GM19395 (cell line): ENCODE measurements at regions not wholly inside any gene's neighbourhood (a gene's known extent, or its start where the extent isn't known, plus 50 kb on each side); places are given as distances from the start of the nearest gene placed in this dataset.
"Not testable (repeated sequence)": the region's sequence is repeated elsewhere in the genome, so short reads cannot be mapped to it uniquely, and the experiment has no call there.

Source experiments
- ATAC-seq: cut with Tn5 transposase; IDR thresholded peaks from one replicate; pipeline ENCODE4 v1.9.1; 2021; ENCODE audit warnings: mild to moderate bottlenecking, moderate library complexity; ENCODE audit not compliant: unreplicated experiment

DNA sequence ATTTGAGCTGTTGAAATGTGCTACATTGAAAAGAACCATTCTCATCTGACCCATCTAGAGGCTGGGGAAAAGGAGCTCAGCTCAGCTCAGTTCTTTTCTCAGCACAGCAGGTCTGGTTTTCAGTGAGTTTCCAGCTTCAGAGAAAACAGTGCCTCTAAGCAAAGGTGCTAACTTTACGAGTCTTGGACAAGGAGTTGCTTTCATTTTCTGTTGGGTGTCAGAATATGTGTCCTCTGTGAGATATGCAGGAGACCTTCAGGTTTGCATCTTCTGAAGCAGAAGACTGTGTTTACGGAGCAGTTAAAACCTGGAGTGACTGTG is 321.3 kb upstream of the USP24 start:
- no peak for ATAC-seq

DNA sequence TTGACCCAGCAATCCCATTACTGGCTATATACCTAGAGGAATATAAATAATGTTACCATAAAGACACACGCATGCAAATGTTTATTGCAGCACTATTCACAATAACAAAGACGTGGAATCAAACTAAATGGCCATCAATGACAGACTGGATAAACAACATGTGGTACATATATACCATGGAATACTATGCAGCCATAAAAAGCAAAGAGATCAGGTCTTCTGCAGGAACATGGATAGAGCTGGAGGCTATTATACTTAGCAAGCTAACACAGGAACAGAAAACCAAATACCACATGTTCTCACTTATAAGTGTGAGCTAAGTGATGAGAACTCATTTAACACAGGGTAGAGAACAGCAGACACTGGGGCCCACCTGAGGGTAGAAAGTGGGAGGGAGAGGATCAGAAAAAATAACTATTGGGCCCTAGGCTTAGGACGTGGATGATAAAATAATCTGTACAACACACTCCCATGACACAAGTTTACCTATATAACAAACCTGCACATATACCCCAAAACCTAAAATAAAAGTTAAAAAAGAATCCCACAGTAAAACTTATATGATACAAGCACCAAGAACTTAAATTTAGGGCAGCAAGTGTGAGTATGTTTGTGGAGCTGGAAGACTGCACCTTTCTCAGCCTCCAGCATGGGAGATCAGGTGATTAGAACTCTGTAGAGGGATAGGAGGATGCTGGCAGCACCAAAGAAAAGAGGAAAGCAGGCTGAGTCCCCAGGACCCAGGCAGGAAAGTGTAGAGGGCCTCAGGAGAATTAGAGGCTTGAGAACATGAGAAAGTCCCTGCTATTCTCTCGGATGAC is 320.8 kb upstream of the USP24 start:
- no peak for ATAC-seq

DNA sequence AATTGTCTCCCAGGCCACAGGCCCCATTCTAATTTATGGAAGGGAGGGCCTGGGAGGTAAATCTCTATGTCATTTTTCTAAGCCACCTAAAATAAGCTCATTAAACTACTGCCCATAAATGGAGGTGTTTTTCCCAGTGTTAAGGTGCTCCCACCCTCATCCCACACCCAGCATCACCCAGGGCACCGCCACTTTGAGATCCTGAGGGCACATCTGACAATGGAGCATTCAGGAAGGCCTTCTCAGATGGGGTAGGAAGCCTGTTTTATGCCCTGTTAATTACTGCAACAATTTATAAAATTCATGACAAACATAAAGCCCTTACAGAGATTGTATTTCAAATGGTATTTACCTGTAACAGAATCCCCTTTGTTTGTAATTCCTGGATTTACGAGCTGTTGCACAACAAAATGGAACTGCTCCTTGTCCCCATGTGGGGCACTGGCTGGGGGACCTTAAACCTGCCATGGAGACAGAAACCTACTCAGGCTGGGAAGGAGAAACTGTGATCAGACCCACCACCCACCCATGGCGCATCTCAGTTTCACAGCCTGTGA is 319.5 kb upstream of the USP24 start:
- no peak for ATAC-seq

DNA sequence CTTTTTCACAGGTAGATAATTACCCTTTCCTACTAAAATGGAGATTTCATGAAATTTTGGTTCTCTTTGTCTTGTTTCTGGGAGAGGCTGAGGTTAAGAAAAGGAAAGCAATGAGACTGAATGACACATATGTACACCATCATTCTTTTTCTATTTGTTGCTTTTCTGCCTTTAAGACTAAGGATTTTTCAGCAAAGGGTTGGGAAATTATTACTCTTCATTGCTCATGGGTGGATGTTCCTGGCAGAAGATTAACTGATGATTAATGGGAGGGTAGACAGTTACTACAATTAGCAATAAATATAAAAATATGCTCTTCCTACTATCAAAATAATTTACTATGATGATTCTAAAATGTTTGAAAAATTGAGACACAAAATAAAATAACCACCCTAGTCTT is 316.5 kb upstream of the USP24 start:
- ATAC-seq = no peak

DNA sequence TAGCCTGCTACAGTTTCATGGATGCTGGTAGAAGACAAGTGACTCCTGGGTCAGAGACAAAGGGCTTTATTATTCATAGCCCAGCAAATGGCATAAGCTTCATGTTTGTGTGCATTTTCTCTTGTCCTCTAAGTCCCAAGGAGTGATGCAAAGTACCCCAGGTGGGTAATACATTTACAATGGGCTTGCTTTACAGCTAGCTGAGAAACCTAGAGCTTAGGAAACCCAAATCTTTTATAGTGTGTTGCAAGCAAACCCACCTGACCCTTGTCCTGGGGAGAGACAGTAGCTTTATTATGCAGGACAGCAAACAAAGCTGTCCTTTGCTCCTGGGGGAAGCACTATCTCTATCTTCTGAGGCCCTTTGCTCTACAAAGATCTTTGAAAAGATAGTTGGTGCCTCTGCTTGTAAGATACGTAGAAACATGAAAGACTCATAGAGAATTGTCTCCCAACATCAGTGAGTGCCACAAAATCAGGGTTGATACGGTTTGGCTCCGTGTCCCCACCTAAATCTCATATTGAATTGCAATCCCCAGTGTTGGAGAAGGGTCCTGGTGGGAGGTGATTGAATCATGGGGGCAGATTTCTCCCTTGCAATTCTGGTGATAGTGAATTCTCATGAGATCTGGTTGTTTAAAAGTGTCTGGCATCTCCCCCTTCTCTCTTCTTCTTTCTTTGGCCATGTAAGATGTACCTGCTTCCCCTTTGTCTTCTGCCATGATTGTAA is 315.8 kb upstream of the USP24 start:
- ATAC-seq = no peak

DNA sequence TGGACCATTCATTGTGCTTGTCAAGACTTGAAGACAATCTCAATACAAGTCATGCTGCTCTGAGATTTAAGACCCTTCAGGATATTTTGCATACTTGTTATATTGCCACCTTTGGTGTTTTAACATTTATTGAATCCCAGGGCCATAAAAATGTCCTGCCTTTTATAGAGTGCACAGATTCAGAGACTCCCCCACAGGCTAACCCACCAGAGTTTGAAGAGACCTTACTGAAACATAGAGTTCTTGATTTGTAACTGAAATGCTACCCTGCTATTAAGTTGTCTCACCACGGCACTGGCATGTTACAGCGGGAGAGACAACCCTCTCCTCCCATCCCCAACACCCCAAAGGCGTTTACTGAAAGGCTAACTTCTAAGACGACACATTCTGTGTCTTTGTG is 313.9 kb upstream of the USP24 start:
- ATAC-seq = no peak

DNA sequence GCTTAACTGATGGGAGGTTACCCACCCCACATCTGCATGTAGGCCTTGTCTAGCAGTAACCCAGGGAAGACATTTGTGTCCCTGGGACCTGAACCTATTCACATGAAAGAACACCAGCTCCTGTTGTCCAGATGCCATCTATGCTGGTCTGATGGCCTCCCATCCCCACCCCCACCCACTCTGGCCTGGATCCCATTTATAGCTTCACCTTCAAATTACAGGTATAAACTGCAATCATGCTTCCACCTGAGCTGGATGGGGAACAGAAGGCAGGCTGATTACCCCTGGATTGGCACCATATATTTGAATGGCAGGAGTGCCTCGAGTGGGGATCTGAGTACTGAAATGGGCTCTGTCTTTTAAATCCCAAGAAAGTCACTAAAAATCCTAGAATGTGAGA is 312.7 kb upstream of the USP24 start:
- ATAC-seq = no peak

DNA sequence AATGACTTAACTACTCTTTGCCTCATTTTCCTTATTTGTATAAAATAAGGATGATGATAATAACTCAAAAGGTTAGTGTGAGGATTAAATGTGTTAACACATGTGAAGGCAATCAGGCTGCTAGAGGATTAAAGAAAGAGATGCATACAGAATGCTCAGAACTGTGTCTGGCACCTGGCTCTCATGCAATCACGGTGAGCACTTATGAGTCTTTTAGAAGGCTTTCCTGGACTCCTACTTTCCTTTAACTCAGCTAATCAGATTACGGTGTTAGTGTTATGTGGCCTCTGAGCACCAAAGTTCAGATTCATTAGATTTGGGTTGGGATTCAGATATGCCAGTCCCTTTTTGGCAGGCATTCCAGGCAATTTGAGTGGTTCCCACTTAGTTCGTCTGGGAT is 311.6 kb upstream of the USP24 start:
- ATAC-seq = no peak

DNA sequence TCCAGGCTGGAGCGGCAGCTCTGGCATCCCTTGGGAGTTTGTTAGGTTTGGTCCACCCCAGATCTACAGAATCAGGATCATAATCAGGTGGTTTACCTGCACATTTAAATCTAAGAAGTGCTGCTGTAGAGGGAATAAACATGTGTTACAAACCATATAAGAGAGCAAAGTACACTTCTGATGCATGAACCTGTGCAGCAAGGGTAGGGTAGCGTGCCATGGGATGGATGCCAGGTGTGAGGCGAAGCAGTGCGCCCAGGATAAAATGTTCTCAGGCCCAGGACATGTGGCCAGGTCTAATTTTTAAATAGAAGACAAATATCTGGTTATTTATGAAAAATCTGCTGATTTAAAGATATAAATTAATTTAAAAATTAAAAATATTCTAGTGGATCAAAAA is 308.8 kb upstream of the USP24 start:
- no peak for ATAC-seq

DNA sequence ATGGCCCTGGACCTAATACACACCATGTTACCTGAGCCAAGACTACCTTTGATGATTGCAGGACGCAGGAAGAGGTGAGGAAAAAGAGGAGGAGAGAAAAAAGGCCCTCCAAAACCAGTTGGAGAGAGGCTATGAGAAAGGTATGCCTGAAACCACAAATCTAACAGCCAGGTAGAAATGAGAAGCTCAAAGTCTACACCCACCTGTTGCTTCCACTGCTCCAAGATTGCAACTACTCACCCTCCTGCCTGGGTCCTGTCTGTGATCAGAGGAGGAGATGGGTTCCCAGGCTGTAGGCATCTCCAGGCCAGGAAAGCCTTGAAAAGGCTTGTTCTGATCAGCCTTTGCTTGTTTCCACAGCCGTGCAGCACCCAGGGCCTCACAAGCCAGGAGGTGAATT is 307.8 kb upstream of the USP24 start:
- ATAC-seq = no peak

DNA sequence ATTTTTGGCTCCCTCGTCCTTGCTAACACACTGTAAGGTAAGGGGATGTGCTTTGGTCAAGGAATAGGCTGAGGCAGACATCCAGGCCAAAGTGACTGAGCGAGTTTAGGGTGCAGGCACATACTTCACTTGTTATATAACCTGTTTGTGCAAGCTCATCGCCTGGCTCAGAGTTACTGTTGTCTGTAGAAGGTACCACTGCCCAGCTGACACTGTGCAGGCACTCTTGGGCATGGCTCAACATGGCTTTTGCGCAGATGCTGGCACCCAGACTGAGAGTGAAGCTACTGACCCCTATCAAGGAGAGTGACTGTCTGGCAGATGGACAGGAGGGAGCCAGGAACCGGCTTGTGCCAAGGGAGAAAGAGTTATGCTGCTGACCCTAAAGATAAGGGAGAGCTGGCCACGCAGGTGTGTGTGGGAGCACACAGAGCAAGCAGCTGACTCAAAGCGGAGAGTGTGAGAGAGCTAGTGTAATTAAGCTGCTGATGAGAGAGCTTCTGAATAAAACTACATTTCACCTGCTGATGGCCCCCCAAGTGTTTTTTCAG is 307.3 kb upstream of the USP24 start:
- no peak for ATAC-seq

DNA sequence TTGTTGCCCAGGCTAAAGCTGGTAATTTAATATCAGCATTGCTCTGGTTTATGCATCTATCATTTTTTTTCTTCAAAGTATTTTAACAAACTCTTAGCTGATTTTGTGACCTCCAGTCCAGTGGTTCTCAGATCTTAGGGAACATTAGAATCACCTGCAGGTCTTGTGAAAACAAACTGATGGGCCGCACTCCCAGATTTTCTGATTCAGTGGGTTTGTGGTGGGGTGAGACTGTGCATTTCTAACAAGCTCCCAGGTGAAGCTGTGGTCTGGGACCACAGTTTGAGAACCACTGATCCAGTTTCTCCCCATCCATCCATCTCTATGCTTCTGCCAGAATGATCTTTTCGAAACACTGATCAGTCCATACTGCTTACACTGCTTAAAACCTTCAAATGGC is 305.7 kb upstream of the USP24 start:
- no peak for ATAC-seq

DNA sequence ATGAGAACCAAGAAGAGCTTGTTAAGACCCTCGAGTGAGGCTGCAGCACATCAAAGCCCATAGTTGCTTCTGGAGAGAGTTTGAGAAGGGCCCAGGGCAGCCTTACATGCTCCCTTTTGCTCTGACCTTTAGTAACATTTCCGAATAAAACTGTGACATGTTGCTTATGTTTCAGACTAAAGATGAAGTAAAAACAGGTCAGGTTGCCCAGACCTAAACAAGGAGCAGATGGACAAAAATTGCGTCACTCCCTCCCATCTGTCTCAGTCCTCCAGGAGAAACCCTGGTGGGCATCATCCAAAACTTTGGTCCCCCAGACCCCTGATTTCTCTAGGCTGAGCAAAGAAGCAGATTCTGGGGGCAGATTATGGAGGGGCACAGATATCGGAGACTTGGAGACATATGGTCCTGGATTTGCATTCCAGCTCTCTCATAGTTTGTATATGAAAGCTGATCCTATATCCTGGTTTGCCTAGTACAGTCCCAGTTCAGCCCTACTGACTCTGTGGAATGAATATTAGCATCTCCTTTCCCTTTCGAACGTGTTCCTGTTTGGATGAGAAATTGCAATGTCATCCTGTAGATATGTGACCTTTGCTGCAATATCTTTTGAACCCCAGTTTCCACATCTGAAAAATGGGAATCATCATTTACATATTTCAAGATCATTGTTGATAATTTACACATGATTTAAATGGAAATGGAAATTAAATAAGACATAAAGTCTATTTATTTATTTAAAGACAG is 304.9 kb upstream of the USP24 start:
- no peak for ATAC-seq

DNA sequence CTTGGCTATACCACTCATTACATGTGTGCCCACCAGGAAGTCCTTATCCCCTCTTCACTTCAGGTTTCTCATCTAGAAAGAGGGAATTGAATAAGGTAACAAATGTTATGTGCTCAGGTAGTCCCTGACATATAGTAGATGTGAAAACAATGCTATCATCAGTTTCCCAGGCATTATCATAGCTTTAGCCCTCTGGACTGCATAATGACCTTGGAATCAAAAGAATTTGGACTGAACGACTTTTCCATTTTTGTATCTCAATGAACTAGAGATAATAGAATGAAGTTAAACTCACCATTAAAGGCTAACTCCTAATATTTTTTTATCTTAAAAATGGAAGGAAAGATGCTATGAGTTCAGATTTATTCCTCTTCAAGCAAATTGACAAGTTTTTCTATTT is 304.1 kb upstream of the USP24 start:
- ATAC-seq = no peak

DNA sequence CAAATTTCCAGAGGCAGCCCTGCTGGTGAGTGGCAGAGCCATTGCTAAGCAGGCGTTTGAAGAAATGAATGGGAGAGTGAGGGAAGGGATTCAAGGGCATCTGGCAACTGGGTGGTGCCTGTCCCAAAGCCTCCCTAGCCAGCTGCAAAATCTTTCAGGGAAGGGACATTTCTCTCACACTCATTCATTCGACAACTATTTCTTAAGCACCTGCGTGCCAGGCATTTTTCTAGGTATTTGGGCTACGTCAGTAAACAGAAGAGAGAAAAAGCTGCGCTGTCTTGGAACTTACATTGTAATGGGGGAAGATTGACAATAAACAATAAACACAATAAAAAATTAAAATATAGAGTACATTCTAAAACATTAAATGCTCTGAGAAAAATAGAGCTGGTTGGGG is 301.9 kb upstream of the USP24 start:
- no peak for ATAC-seq

DNA sequence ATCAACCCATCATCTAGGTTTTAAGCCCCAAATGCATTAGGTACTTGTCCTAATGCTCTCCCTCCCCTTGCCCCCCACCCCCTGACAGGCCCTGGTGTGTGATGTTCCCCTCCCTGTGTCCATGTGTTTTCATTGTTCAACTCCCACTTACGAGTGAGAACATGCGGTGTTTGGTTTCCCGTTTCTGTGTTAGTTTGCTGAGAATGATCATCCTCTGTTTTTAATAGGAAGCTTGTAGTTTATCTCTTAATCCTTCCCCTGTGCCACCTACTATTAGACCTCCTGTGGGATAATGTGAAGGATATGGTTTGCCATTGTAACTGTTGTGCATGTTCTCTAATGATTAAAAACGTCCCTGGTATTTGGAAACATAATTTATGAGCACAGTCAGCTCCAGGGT is 299.4 kb upstream of the USP24 start:
- not testable (repeated sequence) for ATAC-seq

DNA sequence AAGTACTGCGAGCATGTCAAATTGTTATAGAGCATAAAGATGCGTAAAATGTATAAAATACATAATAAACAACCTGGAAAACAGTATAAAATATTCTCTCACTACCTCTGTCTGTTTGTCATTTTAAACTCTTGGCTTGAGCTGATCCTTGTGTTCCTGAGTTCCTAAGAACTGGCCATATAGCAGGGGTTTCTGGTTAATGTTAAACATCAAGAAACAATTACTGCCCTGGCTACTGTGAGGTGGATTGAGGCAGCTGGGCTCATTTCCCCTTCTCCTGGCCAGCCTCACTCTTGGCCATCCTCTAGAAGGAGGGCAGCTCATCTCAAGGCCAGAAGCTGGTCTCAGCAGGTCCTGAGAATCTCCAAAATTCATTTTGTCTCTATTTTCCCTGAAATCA is 297.3 kb upstream of the USP24 start:
- no peak for ATAC-seq

DNA sequence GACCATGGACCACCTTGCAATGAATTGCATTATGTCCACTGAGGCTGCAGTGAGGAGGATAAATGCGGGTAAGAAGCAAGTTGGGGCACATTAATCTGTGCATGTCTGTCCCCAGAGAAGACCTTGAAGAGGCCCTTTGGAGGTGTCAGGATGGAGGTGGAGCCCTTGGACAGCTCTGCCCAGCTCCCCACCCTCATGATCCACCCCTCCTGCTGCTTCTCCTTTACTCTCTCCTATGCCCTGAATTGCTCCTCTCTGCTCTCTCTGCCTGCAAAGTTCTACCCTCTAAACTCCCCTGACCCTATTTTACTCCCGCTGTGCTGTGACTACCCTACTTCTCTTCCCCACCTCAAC is 292.4 kb upstream of the USP24 start:
- ATAC-seq = no peak

DNA sequence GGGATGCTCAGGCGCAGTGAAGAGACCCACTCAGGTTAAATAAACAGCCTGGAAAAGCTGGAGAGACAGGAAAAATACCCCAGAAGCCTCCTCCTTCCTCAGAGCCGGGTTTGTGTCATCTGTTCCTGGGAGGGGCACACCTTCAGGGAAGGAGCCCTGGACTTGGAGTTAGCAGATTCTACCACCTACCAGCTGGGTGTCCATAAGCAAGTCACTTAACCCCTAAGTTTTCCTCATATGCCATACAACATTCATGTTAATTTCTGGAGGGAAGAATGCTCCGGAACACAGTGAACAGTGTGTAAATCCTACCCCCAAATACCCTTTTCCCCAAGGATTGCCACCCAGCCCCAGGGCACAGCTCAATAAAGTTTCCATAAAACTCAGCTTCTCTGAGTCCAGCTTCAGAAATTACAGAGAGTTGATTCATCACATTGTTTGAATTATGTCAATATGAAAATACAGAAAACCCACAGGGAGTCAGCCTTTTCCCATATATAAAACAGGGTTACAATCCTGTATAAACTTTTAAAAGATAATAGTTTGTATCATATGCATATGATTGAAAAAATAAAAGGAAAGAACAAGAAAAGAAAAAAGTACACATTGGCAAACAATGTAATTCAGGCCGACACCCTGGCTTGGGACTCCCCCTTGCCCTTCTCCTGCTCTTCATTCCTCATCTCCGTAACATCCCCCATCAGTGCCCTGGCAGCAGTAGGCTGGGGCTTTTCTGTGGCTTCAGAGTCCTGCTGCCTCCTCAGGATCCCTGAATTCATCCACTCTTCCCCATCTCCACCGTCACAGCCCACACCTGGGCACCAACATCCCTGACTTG is 291.8 kb upstream of the USP24 start:
- ATAC-seq = no peak

DNA sequence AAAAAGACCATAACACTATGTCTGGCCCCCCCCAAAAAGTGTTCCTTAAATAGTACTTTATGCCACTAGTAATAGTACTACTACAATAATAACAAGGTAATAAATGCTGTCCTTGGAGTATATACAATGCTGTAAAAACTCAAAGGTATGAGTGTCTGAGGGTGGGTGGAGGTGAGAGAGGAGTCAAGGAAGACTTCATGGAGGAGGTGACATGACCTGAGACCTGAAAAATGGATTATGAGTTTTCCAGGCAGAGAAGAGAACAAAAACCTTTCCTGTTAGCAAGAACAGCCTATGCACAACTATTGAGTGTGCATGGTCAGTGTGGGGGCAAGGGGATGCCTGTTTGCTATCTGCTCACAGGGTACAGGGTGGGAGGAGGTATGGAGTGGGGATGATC is 290.2 kb upstream of the USP24 start:
- ATAC-seq = no peak

DNA sequence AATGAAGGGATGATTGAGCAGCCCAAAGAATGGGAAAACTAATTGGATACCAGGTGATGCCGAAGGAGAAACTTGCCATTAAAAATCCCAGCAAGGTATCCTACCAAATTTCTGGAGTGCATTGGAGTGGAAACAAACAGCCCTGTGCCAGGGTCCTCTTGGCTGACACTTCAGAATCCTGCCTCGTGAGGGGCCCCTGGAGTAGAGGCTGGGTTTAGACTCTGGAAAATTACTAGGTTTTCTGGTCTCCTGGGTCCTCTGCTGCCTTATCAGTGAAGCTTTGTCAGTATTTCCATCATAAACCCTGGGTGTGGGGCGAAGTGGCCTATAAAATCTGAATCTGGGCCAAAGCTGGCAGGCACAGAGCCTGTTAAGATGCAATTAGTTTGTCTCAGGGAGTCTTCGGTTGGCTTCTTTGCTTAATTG is 289.2 kb upstream of the USP24 start:
- ATAC-seq = no peak
